ENCODE measurements at regions not wholly inside any gene's neighbourhood (a gene's known extent, or its start where the extent isn't known, plus 50 kb on each side); places are given as distances from the start of the nearest gene placed in this dataset.

GRCh38 chr2:18078216-18078615, 199.7 kb downstream of the KCNS3 start (continued):
- TF ChIP-seq, protein P1, sequence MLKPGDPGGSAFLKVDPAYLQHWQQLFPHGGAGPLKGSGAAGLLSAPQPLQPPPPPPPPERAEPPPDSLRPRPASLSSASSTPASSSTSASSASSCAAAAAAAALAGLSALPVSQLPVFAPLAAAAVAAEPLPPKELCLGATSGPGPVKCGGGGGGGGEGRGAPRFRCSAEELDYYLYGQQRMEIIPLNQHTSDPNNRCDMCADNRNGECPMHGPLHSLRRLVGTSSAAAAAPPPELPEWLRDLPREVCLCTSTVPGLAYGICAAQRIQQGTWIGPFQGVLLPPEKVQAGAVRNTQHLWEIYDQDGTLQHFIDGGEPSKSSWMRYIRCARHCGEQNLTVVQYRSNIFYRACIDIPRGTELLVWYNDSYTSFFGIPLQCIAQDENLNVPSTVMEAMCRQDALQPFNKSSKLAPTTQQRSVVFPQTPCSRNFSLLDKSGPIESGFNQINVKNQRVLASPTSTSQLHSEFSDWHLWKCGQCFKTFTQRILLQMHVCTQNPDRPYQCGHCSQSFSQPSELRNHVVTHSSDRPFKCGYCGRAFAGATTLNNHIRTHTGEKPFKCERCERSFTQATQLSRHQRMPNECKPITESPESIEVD (tag by site-specific recombination; IDR thresholded peaks at IDR 0.05) = no peak
- TF ChIP-seq IKZF3 (tag by site-specific recombination; IDR thresholded peaks at IDR 0.05) (no peak), ZNF10 (tag by site-specific recombination; IDR thresholded peaks at IDR 0.05) (no peak), ZNF37A (tag by site-specific recombination; IDR thresholded peaks at IDR 0.05) (no peak)

GRCh38 chr2:18077704-18078103, 199.2 kb downstream of the KCNS3 start:
- Histone ChIP-seq H3K4me3 (ENCODE audit: low read depth, low read length) (no peak overlapping the region), H3K36me3 (ENCODE audit: control insufficient read depth in 2 of 2, insufficient read depth in 1 of 2, low read length in 2 of 2) (no peaks in the 10 kb centered on the region), H3K27ac (ENCODE audit: extremely low read depth, low read depth, low read length) (no peak overlapping the region), H3K9me3 (ENCODE audit: control insufficient read depth, insufficient read depth, low read depth, low read length) (no peaks in the 10 kb centered on the region), H3K4me1 (ENCODE audit: control insufficient read depth, insufficient read depth, low read length) (no peaks in the 10 kb centered on the region)
- ChIA-PET POLR2A (no interaction called here), CTCF (interaction anchor here (0.9 kb wide), 1 partner anchor 73 kb away, joined by 3 read pairs; no protein-coding TSS in a partner anchor)
- TF ChIP-seq ZNF133 (tag by site-specific recombination; IDR thresholded peaks at IDR 0.05) (no peak), ZNF843 (tag by site-specific recombination; IDR thresholded peaks at IDR 0.05) (no peak), ZFHX2 (tag by site-specific recombination; conservative IDR thresholded peaks at IDR 0.05) (no peak), ZSCAN18 (tag by site-specific recombination; IDR thresholded peaks at IDR 0.05) (no peak), ZNF248 (tag by site-specific recombination; IDR thresholded peaks at IDR 0.05) (no peak), ZNF157 (tag by site-specific recombination; IDR thresholded peaks at IDR 0.05) (no peak), ZNF670 (tag by site-specific recombination; IDR thresholded peaks at IDR 0.05; ENCODE audit: low read depth) (no peak), ZNF37A (tag by site-specific recombination; IDR thresholded peaks at IDR 0.05) (no peak), ZNF548 (tag by site-specific recombination; IDR thresholded peaks at IDR 0.05) (no peak), ZBTB17 (tag by site-specific recombination; IDR thresholded peaks at IDR 0.05) (no peak), SETDB1 (IDR thresholded peaks at IDR 0.05; ENCODE audit: insufficient read length, low read length) (no peak), PRDM1 (tag by site-specific recombination; IDR thresholded peaks at IDR 0.05) (no peak), ZNF776 (tag by site-specific recombination; IDR thresholded peaks at IDR 0.05; ENCODE audit: borderline replicate concordance) (no peak), ZBTB1 (tag by site-specific recombination; IDR thresholded peaks at IDR 0.05) (no peak), ZNF629 (tag by site-specific recombination; IDR thresholded peaks at IDR 0.05) (no peak), ZBTB10 (tag by site-specific recombination; IDR thresholded peaks at IDR 0.05) (no peak), ZNF155 (tag by site-specific recombination; IDR thresholded peaks at IDR 0.05) (no peak), OSR2 (tag by site-specific recombination; IDR thresholded peaks at IDR 0.05) (no peak)
- TF ChIP-seq, protein P2, sequence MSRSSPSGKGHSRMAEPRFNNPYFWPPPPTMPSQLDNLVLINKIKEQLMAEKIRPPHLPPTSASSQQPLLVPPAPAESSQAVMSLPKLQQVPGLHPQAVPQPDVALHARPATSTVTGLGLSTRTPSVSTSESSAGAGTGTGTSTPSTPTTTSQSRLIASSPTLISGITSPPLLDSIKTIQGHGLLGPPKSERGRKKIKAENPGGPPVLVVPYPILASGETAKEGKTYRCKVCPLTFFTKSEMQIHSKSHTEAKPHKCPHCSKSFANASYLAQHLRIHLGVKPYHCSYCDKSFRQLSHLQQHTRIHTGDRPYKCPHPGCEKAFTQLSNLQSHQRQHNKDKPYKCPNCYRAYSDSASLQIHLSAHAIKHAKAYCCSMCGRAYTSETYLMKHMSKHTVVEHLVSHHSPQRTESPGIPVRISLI (tag by site-specific recombination; IDR thresholded peaks at IDR 0.05) = no peak
- TF ChIP-seq, protein P3, sequence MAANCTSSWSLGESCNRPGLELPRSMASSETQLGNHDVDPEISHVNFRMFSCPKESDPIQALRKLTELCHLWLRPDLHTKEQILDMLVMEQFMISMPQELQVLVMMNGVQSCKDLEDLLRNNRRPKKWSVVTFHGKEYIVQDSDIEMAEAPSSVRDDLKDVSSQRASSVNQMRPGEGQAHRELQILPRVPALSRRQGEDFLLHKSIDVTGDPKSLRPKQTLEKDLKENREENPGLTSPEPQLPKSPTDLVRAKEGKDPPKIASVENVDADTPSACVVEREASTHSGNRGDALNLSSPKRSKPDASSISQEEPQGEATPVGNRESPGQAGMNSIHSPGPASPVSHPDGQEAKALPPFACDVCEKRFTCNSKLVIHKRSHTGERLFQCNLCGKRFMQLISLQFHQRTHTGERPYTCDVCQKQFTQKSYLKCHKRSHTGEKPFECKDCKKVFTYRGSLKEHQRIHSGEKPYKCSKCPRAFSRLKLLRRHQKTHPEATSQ (tag by site-specific recombination; IDR thresholded peaks at IDR 0.05) = no peak

Measured in HEK293 (cell line).